ENCODE measurements at regions not wholly inside any gene's neighbourhood (a gene's known extent, or its start where the extent isn't known, plus 50 kb on each side); places are given as distances from the start of the nearest gene placed in this dataset.
"Not testable (repeated sequence)": the region's sequence is repeated elsewhere in the genome, so short reads cannot be mapped to it uniquely, and the experiment has no call there.

GRCh38 chr1:195663549-195664280, 944.5 kb downstream of the KCNT2 start:
- peak; percentile 78 for DNase-seq (ENCODE audit: low read depth)

- DNase-seq (ENCODE audit: low read depth), result no peak
These were observed 951.5 kb downstream of the KCNT2 start for GRCh38 chr1:195656780-195657179.

- not testable (repeated sequence) for DNase-seq (ENCODE audit: low read depth)
These were observed 959.4 kb downstream of the KCNT2 start for GRCh38 chr1:195648875-195649274.

- DNase-seq (ENCODE audit: low read depth), result no peak
These were observed 970.7 kb downstream of the KCNT2 start for GRCh38 chr1:195637539-195637938.

GRCh38 chr1:195618287-195618686, 990.0 kb downstream of the KCNT2 start:
- no peak for DNase-seq (ENCODE audit: low read depth)

- no peak for DNase-seq (ENCODE audit: low read depth)
These were observed 991.1 kb downstream of the KCNT2 start for GRCh38 chr1:195617106-195617505.

- DNase-seq (ENCODE audit: low read depth), result no peak
These were observed 999.4 kb downstream of the KCNT2 start for GRCh38 chr1:195608883-195609282.

GRCh38 chr1:195606483-195606882, 1001.8 kb downstream of the KCNT2 start:
- no peak for DNase-seq (ENCODE audit: low read depth)

- DNase-seq (ENCODE audit: low read depth), result peak; percentile 56
These were observed 1004.0 kb downstream of the KCNT2 start for GRCh38 chr1:195604287-195604686.

GRCh38 chr1:195597891-195598290, 1010.3 kb downstream of the KCNT2 start:
- DNase-seq (ENCODE audit: low read depth), result no peak

GRCh38 chr1:195594773-195595172, 1013.5 kb downstream of the KCNT2 start:
- DNase-seq (ENCODE audit: low read depth), result no peak

GRCh38 chr1:195594322-195594721, 1013.9 kb downstream of the KCNT2 start:
- no peak for DNase-seq (ENCODE audit: low read depth)

GRCh38 chr1:195591917-195592672, 1016.1 kb downstream of the KCNT2 start:
- DNase-seq (ENCODE audit: low read depth), result peak; percentile 45

- DNase-seq (ENCODE audit: low read depth), result no peak
These were observed 1017.6 kb downstream of the KCNT2 start for GRCh38 chr1:195590649-195591048.

GRCh38 chr1:195584870-195585624, 1023.2 kb downstream of the KCNT2 start:
- no peak for DNase-seq (ENCODE audit: low read depth)

GRCh38 chr1:195580988-195581387, 1027.3 kb downstream of the KCNT2 start:
- no peak for DNase-seq (ENCODE audit: low read depth)

GRCh38 chr1:195577748-195578147, 1030.5 kb downstream of the KCNT2 start:
- DNase-seq (ENCODE audit: low read depth), result peak; percentile 73

- no peak for DNase-seq (ENCODE audit: low read depth)
These were observed 1031.6 kb downstream of the KCNT2 start for GRCh38 chr1:195576641-195577040.

GRCh38 chr1:195574511-195574910, 1033.7 kb downstream of the KCNT2 start:
- no peak for DNase-seq (ENCODE audit: low read depth)

GRCh38 chr1:195569934-195570333, 1038.3 kb downstream of the KCNT2 start:
- no peak for DNase-seq (ENCODE audit: low read depth)

GRCh38 chr1:195568389-195568788, 1039.9 kb downstream of the KCNT2 start:
- no peak for DNase-seq (ENCODE audit: low read depth)

- DNase-seq (ENCODE audit: low read depth), result no peak
These were observed 1046.2 kb downstream of the KCNT2 start for GRCh38 chr1:195562074-195562473.
